HUES6 (cell line): ENCODE measurements at regions not wholly inside any gene's neighbourhood (a gene's known extent, or its start where the extent isn't known, plus 50 kb on each side); places are given as distances from the start of the nearest gene placed in this dataset.

Experiments used
- H3K27ac ChIP-seq: 2 replicates; pipeline ENCODE4 v1.7.0; 2013; ENCODE audit warnings: low read depth, mild to moderate bottlenecking, low read length, inconsistent platforms
- H3K27me3 ChIP-seq: 2 replicates; pipeline ENCODE4 v1.6.1; 2013; ENCODE audit warnings: low read length; ENCODE audit not compliant: control insufficient read depth, insufficient read depth
- H3K36me3 ChIP-seq: 2 replicates; pipeline ENCODE4 v1.6.1; 2013; ENCODE audit warnings: low read length; ENCODE audit not compliant: control insufficient read depth, insufficient read depth
- H3K4me1 ChIP-seq: 2 replicates; pipeline ENCODE4 v1.6.1; 2013; ENCODE audit warnings: low read length; ENCODE audit not compliant: control insufficient read depth, insufficient read depth
- H3K4me3 ChIP-seq: 2 replicates; pipeline ENCODE4 v1.5.1; 2013; ENCODE audit warnings: low read depth, low read length
- H3K9ac ChIP-seq: one replicate; pipeline ENCODE4 v1.6.1; 2013; ENCODE audit warnings: mild to moderate bottlenecking, low read length
- H3K9me3 ChIP-seq: 2 replicates; pipeline ENCODE4 v1.6.1; 2013; ENCODE audit warnings: low read depth, low read length; ENCODE audit not compliant: control insufficient read depth, insufficient read depth

- no peak overlapping the region for H3K27ac ChIP-seq
Measured at GRCh38 chr18:76202322-76202721, 292.7 kb downstream of the ZNF516 start.

GRCh38 chr18:76195601-76196000, 299.4 kb downstream of the ZNF516 start:
- no peak overlapping the region for H3K27ac ChIP-seq
- H3K9ac ChIP-seq, result no peak overlapping the region
- H3K36me3 ChIP-seq, result no peaks in the 10 kb centered on the region
- no peaks in the 10 kb centered on the region for H3K9me3 ChIP-seq
- H3K27me3 ChIP-seq, result no peaks in the 10 kb centered on the region
- H3K4me3 ChIP-seq, result no peak overlapping the region
- H3K4me1 ChIP-seq, result no peaks in the 10 kb centered on the region

More at GRCh38 chr18:76202322-76202721, 292.7 kb downstream of the ZNF516 start:
- no peak overlapping the region for H3K4me3 ChIP-seq
- no peaks in the 10 kb centered on the region for H3K36me3 ChIP-seq
- H3K4me1 ChIP-seq, result no peaks in the 10 kb centered on the region
- H3K9ac ChIP-seq, result no peak overlapping the region
- peaks cover 4% of the 10 kb centered on the region; the same call in 1 of the 2 replicates for H3K27me3 ChIP-seq
- peaks cover 7% of the 10 kb centered on the region; the same call in 1 of the 2 replicates for H3K9me3 ChIP-seq

- Histone ChIP-seq H3K27me3 (no peaks in the 10 kb centered on the region), H3K4me3 (no peak overlapping the region), H3K27ac (no peak overlapping the region), H3K9me3 (peaks cover 3% of the 10 kb centered on the region), H3K9ac (no peak overlapping the region), H3K4me1 (no peaks in the 10 kb centered on the region), H3K36me3 (no peaks in the 10 kb centered on the region)
Measured at GRCh38 chr18:76188097-76188496, 306.9 kb downstream of the ZNF516 start.

DNA sequence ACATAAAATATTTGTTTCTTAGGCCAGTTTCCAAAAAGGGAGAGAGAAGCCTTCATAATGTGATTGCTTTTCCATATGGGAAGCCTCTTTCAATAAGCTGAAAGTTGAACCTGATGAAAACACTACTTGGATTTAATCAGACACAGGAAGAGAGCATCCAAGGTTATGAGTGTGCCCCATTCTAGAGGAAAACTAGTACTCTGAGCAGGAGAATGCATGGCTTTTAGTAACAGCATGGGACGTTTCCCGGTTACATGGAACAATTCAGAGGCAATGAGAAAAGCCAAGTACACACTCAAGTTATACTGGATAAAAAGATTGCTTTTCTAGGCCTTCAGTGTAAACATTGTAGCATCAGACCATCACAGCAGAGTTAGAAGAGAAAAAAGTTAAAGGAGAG, 315.8 kb downstream of the ZNF516 start:
- no peaks in the 10 kb centered on the region for H3K9me3 ChIP-seq
- H3K27me3 ChIP-seq, result no peaks in the 10 kb centered on the region

GRCh38 chr18:76177160-76177559, 317.9 kb downstream of the ZNF516 start:
- Histone ChIP-seq H3K27me3 (no peaks in the 10 kb centered on the region), H3K36me3 (no peaks in the 10 kb centered on the region), H3K27ac (no peak overlapping the region), H3K4me1 (no peaks in the 10 kb centered on the region), H3K4me3 (no peak overlapping the region), H3K9me3 (no peaks in the 10 kb centered on the region), H3K9ac (no peak overlapping the region)

More for the DNA sequence above, 315.8 kb downstream of the ZNF516 start:
- Histone ChIP-seq H3K4me3 (no peak overlapping the region), H3K36me3 (no peaks in the 10 kb centered on the region), H3K9ac (no peak overlapping the region), H3K4me1 (no peaks in the 10 kb centered on the region), H3K27ac (no peak overlapping the region)

DNA sequence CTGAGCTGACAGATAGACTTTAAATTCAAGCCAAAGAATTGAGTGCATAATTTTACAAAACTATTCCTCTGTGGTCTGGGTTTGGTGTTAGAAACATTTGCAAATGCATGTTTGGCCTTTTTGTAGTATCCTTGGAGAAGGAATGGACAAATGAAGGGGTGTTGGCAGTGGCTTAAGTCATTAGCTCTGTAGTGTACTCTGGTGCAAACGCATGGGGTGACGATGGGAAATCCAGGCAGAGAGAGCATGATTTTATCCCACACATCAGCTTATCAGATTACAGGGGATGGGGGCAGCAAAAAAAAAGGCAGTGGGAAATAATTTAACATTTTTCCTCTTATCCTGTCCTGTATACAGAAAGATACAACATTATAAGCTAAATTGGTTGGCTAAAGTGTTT, 320.6 kb downstream of the ZNF516 start:
- Histone ChIP-seq H3K4me3 (no peak overlapping the region), H3K4me1 (no peaks in the 10 kb centered on the region), H3K27me3 (no peaks in the 10 kb centered on the region)

DNA sequence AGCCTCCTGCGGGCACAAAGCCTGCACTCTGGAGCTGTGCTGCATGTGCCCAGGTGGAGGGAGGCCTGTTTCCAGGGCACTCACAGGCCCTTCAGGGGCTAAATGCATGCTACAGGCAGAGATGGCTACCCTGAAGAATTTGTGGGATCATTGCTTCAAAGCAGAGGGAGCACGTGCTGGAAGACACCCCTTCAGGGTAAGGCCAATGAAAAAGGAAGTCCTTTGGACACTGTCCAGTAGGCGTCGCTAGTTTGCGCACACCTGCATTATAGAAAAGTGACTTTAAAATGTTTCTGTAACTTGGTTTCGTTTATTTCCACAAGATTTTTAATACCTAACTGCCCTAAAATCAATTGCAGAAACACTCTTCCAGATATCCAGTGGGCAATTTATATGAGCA, 325.3 kb downstream of the ZNF516 start:
- Histone ChIP-seq H3K4me3 (no peak overlapping the region), H3K27ac (no peak overlapping the region), H3K36me3 (no peaks in the 10 kb centered on the region), H3K4me1 (no peaks in the 10 kb centered on the region), H3K9ac (no peak overlapping the region), H3K27me3 (no peaks in the 10 kb centered on the region), H3K9me3 (no peaks in the 10 kb centered on the region)

More for the DNA sequence above, 320.6 kb downstream of the ZNF516 start:
- Histone ChIP-seq H3K36me3 (no peaks in the 10 kb centered on the region), H3K9ac (no peak overlapping the region), H3K9me3 (no peaks in the 10 kb centered on the region), H3K27ac (no peak overlapping the region)

- Histone ChIP-seq H3K9me3 (no peaks in the 10 kb centered on the region), H3K4me1 (no peaks in the 10 kb centered on the region), H3K9ac (no peak overlapping the region), H3K36me3 (no peaks in the 10 kb centered on the region), H3K27ac (no peak overlapping the region), H3K27me3 (no peaks in the 10 kb centered on the region), H3K4me3 (no peak overlapping the region)
Measured at GRCh38 chr18:76167845-76168621, 327.0 kb downstream of the ZNF516 start.

- Histone ChIP-seq H3K9ac (no peak overlapping the region), H3K4me3 (no peak overlapping the region), H3K4me1 (no peaks in the 10 kb centered on the region), H3K27me3 (no peaks in the 10 kb centered on the region), H3K27ac (no peak overlapping the region), H3K36me3 (no peaks in the 10 kb centered on the region), H3K9me3 (no peaks in the 10 kb centered on the region)
Measured at GRCh38 chr18:76167410-76167809, 327.6 kb downstream of the ZNF516 start.

GRCh38 chr18:76162886-76163285, 332.2 kb downstream of the ZNF516 start:
- Histone ChIP-seq H3K27me3 (no peaks in the 10 kb centered on the region), H3K4me3 (no peak overlapping the region), H3K9ac (no peak overlapping the region), H3K27ac (no peak overlapping the region), H3K9me3 (no peaks in the 10 kb centered on the region), H3K36me3 (no peaks in the 10 kb centered on the region), H3K4me1 (no peaks in the 10 kb centered on the region)

GRCh38 chr18:76161983-76162382, 333.1 kb downstream of the ZNF516 start:
- Histone ChIP-seq H3K9ac (no peak overlapping the region), H3K4me3 (no peak overlapping the region), H3K27ac (no peak overlapping the region), H3K4me1 (no peaks in the 10 kb centered on the region), H3K27me3 (no peaks in the 10 kb centered on the region), H3K36me3 (no peaks in the 10 kb centered on the region), H3K9me3 (no peaks in the 10 kb centered on the region)
